Adrenal gland (tissue), 9 donors: ENCODE measurements at regions not wholly inside any gene's neighbourhood (a gene's known extent, or its start where the extent isn't known, plus 50 kb on each side); places are given as distances from the start of the nearest gene placed in this dataset.

Experiments
- DNase-seq, 7 donors: peaks; one replicate each; pipeline ENCODE4 v3.0.0-alpha.2; 2019 to 2020
- H3K27ac ChIP-seq, 5 donors: fragments of 200-600 bp; sonication (generic) in 4 of 5; 1 replicate in 3 of 5; 2 replicates in 2 of 5; pipeline versions ENCODE4 v1.5.1 to v1.8.0; 2016 to 2020; ENCODE audit warnings: mild to moderate bottlenecking in 1 of 5
- H3K27me3 ChIP-seq: fragments of 200-600 bp; 2 replicates; pipeline ENCODE4 v1.8.0; 2021
- H3K36me3 ChIP-seq, 2 donors: fragments of 200-600 bp; replicated peaks in 1 of 2; 1 replicate in 1 of 2; 2 replicates in 1 of 2; pipeline versions ENCODE4 v1.5.1 to v1.8.0; 2018 to 2022
- H3K4me1 ChIP-seq, 2 donors: fragments of 200-600 bp; replicated peaks in 1 of 2; 1 replicate in 1 of 2; 2 replicates in 1 of 2; pipeline versions ENCODE4 v1.5.1 to v1.8.0; 2018 to 2021
- H3K4me3 ChIP-seq, 4 donors: fragments of 200-600 bp; sonication (generic) in 3 of 4; one replicate each; pipeline ENCODE4 v1.5.1; 2016 to 2018
- H3K9me3 ChIP-seq, 3 donors: fragments of 200-600 bp; sonication (generic) in 1 of 3; replicated peaks in 1 of 3; 1 replicate in 2 of 3; 2 replicates in 1 of 3; pipeline versions ENCODE4 v1.5.1 to v1.8.0; 2016 to 2021
- POLR2A ChIP-seq, 2 donors: fragments of 450-650 bp; IDR thresholded peaks; one replicate each; pipeline ENCODE4 v1.6.1; 2017; ENCODE audit warnings: antibody characterized with exemption in 2 of 2, mild to moderate bottlenecking in 2 of 2, moderate library complexity in 1 of 2
- WGBS, 4 donors: extraction: QIAGEN DNeasy Blood & Tissue Kit in 2 of 4; methylation state at CpG; one replicate each; pipeline versions ENCODE4 v1.1.5 to v1.1.7; 2013 to 2017; 5-methylcytosine and 5-hydroxymethylcytosine counted together
- intact Hi-C, 2 donors: fragments of 100-400 bp; cut with DNase I; formaldehyde crosslinking; loops; one replicate each; pipeline versions ENCODE4 v1.14.1 to v1.15.0; 2022 to 2023
- TF ChIP-seq, protein P1 (sequence below), 6 experiments: fragments of 450-650 bp in 4 of 6; fragments of 200-600 bp in 2 of 6; sonication (generic) in 1 of 6; IDR thresholded peaks; 1 replicate in 5 of 6; 2 replicates in 1 of 6; pipeline versions ENCODE4 v1.5.1 to v1.8.0; 2016 to 2021; ENCODE audit warnings: antibody characterized with exemption in 6 of 6, mild to moderate bottlenecking in 2 of 6, moderate library complexity in 1 of 6
- donor health status: healthy with polysubstance abuse.
- donor health status: Bipolar disorder and iron deficiency.
- donor health status: DM: yes; HTN: yes; CAD: no.
- donor health status: DM: no; HTN: no; CAD: no.
- donor health status: DM: no; HTN: no; CAD: no.

DNA sequence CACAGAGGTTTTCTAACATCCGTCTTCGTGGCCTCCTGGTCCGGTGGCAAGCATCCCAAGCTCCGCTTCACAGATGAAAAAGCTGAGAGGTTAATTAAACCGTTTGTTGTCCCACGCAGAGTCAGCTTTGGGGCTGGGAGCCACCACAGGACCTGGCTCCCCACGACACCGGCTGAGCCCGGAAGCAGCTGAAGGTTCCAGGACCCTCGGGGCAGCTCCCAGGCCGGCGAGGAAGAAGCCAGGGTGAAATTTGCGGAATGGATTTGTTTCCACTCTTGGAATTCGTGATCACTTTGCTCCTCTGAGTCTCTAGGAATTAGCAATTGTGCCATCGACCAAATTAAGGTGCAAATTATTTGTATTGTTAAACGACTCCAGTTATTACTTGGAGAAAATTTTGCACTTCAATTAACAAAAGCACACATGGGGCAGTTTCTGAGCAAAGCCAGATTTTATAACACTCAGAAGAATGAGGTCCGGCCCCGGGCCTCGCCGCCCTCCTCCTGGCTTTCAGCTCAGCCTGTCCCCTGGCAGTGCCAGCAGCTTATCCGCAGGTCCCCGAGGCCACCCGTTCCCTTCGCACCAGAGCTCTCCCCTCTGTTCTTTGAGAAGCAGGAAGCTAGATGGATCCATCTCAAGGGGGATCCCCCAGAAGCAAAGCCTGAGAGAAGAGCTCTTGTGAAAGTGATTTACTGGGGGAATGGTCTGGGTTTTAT lies 69.1 kb downstream of the SIK1 start:
- H3K27ac ChIP-seq: no peak overlapping the region
- no peaks in the 10 kb centered on the region for H3K4me1 ChIP-seq
- TF ChIP-seq, protein P1, sequence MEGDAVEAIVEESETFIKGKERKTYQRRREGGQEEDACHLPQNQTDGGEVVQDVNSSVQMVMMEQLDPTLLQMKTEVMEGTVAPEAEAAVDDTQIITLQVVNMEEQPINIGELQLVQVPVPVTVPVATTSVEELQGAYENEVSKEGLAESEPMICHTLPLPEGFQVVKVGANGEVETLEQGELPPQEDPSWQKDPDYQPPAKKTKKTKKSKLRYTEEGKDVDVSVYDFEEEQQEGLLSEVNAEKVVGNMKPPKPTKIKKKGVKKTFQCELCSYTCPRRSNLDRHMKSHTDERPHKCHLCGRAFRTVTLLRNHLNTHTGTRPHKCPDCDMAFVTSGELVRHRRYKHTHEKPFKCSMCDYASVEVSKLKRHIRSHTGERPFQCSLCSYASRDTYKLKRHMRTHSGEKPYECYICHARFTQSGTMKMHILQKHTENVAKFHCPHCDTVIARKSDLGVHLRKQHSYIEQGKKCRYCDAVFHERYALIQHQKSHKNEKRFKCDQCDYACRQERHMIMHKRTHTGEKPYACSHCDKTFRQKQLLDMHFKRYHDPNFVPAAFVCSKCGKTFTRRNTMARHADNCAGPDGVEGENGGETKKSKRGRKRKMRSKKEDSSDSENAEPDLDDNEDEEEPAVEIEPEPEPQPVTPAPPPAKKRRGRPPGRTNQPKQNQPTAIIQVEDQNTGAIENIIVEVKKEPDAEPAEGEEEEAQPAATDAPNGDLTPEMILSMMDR (IDR thresholded peaks at IDR 0.05): no peak
- TF ChIP-seq POLR2A (IDR thresholded peaks at IDR 0.05): no peak
- H3K36me3 ChIP-seq: no peaks in the 10 kb centered on the region
- intact Hi-C loops: no loop called here
- H3K4me3 ChIP-seq: no peak overlapping the region
- 86 to 88% (median 88%) methylated on average over 20 to 24 of the region's 24 CpGs for WGBS, 4 donors
- H3K27me3 ChIP-seq: no peaks in the 10 kb centered on the region
- DNase-seq: no peak
- no peaks in the 10 kb centered on the region for H3K9me3 ChIP-seq

- Histone ChIP-seq H3K4me1 (no peaks in the 10 kb centered on the region), H3K9me3 (no peaks in the 10 kb centered on the region), H3K4me3 (no peak overlapping the region), H3K27ac (no peak overlapping the region), H3K36me3 (no peaks in the 10 kb centered on the region), H3K27me3 (no peaks in the 10 kb centered on the region)
- WGBS, 4 donors: 72 to 88% (median 78%) methylated on average over 3 to 7 of the region's 7 CpGs
- TF ChIP-seq, protein P1 (IDR thresholded peaks at IDR 0.05): no peak
- no peak for TF ChIP-seq POLR2A (IDR thresholded peaks at IDR 0.05)
- no peak for DNase-seq
- intact Hi-C loops: no loop called here
These were observed 71.0 kb downstream of the SIK1 start for GRCh38 chr21:43355925-43356289.

GRCh38 chr21:43355266-43355924 lies 71.5 kb downstream of the SIK1 start:
- no peak overlapping the region for H3K27ac ChIP-seq
- H3K4me3 ChIP-seq: no peak overlapping the region
- TF ChIP-seq POLR2A (IDR thresholded peaks at IDR 0.05): no peak
- TF ChIP-seq, protein P1 (IDR thresholded peaks at IDR 0.05): no peak
- 81 to 87% (median 85%) methylated on average over 18 to 25 of the region's 25 CpGs for WGBS, 4 donors
- H3K27me3 ChIP-seq: no peaks in the 10 kb centered on the region
- no peak for DNase-seq
- H3K4me1 ChIP-seq: no peaks in the 10 kb centered on the region
- H3K36me3 ChIP-seq: no peaks in the 10 kb centered on the region
- H3K9me3 ChIP-seq: no peaks in the 10 kb centered on the region
- intact Hi-C loops: no loop called here

DNA sequence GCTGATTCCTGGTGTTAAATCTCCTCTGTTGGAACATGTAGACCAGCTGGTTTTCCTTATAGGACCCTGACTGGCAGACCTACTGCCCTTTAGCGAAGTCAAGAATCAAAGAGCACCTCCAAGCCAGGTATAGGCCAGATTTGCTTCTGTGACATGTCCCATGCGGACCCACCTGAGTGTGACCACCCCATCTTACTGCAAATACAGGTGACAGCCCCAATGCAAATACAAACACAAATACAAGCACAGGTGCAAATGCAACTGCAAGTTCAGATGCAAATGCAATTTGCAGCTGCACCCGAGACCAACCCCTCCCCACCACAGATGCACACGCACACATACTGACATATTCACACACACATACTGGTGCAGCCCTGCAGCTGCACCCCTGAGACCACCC lies 72.3 kb downstream of the SIK1 start:
- DNase-seq: no peak
- intact Hi-C loops: no loop called here
- Histone ChIP-seq H3K9me3 (no peaks in the 10 kb centered on the region), H3K27me3 (no peaks in the 10 kb centered on the region), H3K36me3 (no peaks in the 10 kb centered on the region), H3K27ac (no peak overlapping the region), H3K4me1 (no peaks in the 10 kb centered on the region), H3K4me3 (no peak overlapping the region)
- WGBS, 4 donors: 86 to 95% (median 88%) methylated on average over 4 of the region's 4 CpGs
- TF ChIP-seq, protein P1 (IDR thresholded peaks at IDR 0.05): no peak
- TF ChIP-seq POLR2A (IDR thresholded peaks at IDR 0.05): no peak
